GM19463 (cell line): ENCODE measurements at regions not wholly inside any gene's neighbourhood (a gene's known extent, or its start where the extent isn't known, plus 50 kb on each side); places are given as distances from the start of the nearest gene placed in this dataset.

Experiments used
- ATAC-seq: cut with Tn5 transposase; IDR thresholded peaks from one replicate; pipeline ENCODE4 v1.9.1; 2021; ENCODE audit warnings: mild to moderate bottlenecking, moderate library complexity; ENCODE audit not compliant: unreplicated experiment

- ATAC-seq: no peak
These were observed 93.4 kb upstream of the CDH6 start for GRCh38 chr5:31100047-31100575.

- ATAC-seq: no peak
These were observed 94.7 kb upstream of the CDH6 start for GRCh38 chr5:31098811-31099210.

GRCh38 chr5:31097851-31098250, 95.6 kb upstream of the CDH6 start:
- ATAC-seq: no peak

GRCh38 chr5:31096238-31096865, 97.1 kb upstream of the CDH6 start:
- no peak for ATAC-seq

GRCh38 chr5:31095796-31096195, 97.7 kb upstream of the CDH6 start:
- ATAC-seq: no peak

- no peak for ATAC-seq
These were observed 102.0 kb upstream of the CDH6 start for GRCh38 chr5:31091501-31091900.

- no peak for ATAC-seq
These were observed 103.0 kb upstream of the CDH6 start for GRCh38 chr5:31090467-31090866.

GRCh38 chr5:31086839-31087415, 106.6 kb upstream of the CDH6 start:
- ATAC-seq: no peak

GRCh38 chr5:31084871-31085270, 108.6 kb upstream of the CDH6 start:
- no peak for ATAC-seq

GRCh38 chr5:31083364-31083763, 110.1 kb upstream of the CDH6 start:
- ATAC-seq: no peak

- ATAC-seq: no peak
These were observed 113.8 kb upstream of the CDH6 start for GRCh38 chr5:31079668-31080067.

GRCh38 chr5:31078956-31079355, 114.5 kb upstream of the CDH6 start:
- no peak for ATAC-seq

GRCh38 chr5:31075981-31076380, 117.5 kb upstream of the CDH6 start:
- ATAC-seq: no peak

- ATAC-seq: no peak
These were observed 125.2 kb upstream of the CDH6 start for GRCh38 chr5:31068287-31068686.

GRCh38 chr5:31066655-31067328, 126.7 kb upstream of the CDH6 start:
- ATAC-seq: no peak

- ATAC-seq: no peak
These were observed 129.3 kb upstream of the CDH6 start for GRCh38 chr5:31064215-31064614.

- ATAC-seq: no peak
These were observed 130.4 kb upstream of the CDH6 start for GRCh38 chr5:31062902-31063580.

- ATAC-seq: no peak
These were observed 133.6 kb upstream of the CDH6 start for GRCh38 chr5:31059889-31060288.

GRCh38 chr5:31054453-31054852, 139.0 kb upstream of the CDH6 start:
- ATAC-seq: no peak

GRCh38 chr5:31052937-31053658, 140.4 kb upstream of the CDH6 start:
- ATAC-seq: no peak

GRCh38 chr5:31051316-31051715, 142.2 kb upstream of the CDH6 start:
- no peak for ATAC-seq
